GM12878 (cell line): ENCODE measurements at regions not wholly inside any gene's neighbourhood (a gene's known extent, or its start where the extent isn't known, plus 50 kb on each side); places are given as distances from the start of the nearest gene placed in this dataset.

Experiments
- ATAC-seq: fragments of 200-7000 bp; cut with Tn5 transposase; 3 replicates; pipeline ENCODE4 v1.9.1; 2020; ENCODE audit warnings: mild to moderate bottlenecking, moderate library complexity
- BruUV-seq: library from RNA; stranded (reverse); fragments of 400-500 nt; replicated peaks from 2 replicates; lab custom pipeline; 2021; lab: Mats Ljungman, UMichigan
- CTCF ChIA-PET: fragments of 300-600 bp; sonication (Branson Sonifier 250); formaldehyde crosslinking; extraction: SDS; loops from one replicate; lab custom pipeline; 2021; ENCODE audit warnings: inconsistent platforms; lab: Yijun Ruan, JAX
- POLR2A ChIA-PET: fragments of 350-600 bp; formaldehyde crosslinking; extraction: SDS; loops from one replicate; lab custom pipeline; 2021; ENCODE audit warnings: inconsistent platforms; lab: Charles Lee
- RAD21 ChIA-PET: fragments of 300-600 bp; sonication (Branson Sonifier 250); formaldehyde crosslinking; loops from one replicate; lab custom pipeline; 2023; ENCODE audit warnings: antibody characterized with exemption; ENCODE audit not compliant: unreplicated experiment; lab: Charles Lee
- SMC1A ChIA-PET: fragments of 300-600 bp; sonication (Branson Sonifier 250); formaldehyde crosslinking; loops from one replicate; lab custom pipeline; 2023; ENCODE audit not compliant: unreplicated experiment, uncharacterized antibody; lab: Charles Lee
- DNase-seq: peaks from one replicate; pipeline ENCODE4 v3.0.0-alpha.2; 2011; ENCODE audit warnings: low read depth, low spot score
- FAIRE-seq: peaks from 3 replicates; lab custom pipeline; 2011; peaks lifted over from hg19 to GRCh38; lab: Jason Lieb, UNC
- H2AFZ ChIP-seq: 2 replicates; pipeline ENCODE4 v1.6.0; 2011; ENCODE audit warnings: low read depth, low read length, control low read depth; ENCODE audit not compliant: control insufficient read depth
- H3K27ac ChIP-seq: 2 replicates; pipeline ENCODE4 v1.5.1; 2011; ENCODE audit warnings: control low read depth; ENCODE audit not compliant: control insufficient read depth, insufficient read depth
- H3K27me3 ChIP-seq, 2 experiments: replicated peaks in 1 of 2; 2 replicates each; pipeline versions ENCODE4 v1.6.0 to v1.6.1; 2011; ENCODE audit warnings: low read length in 1 of 2; ENCODE audit not compliant: control insufficient read depth in 2 of 2, insufficient read depth in 2 of 2
- H3K36me3 ChIP-seq, 2 experiments: 2 replicates each; pipeline ENCODE4 v1.5.1; 2011; ENCODE audit warnings: low read length in 1 of 2; ENCODE audit not compliant: control insufficient read depth in 2 of 2, insufficient read depth in 2 of 2
- H3K4me1 ChIP-seq: 2 replicates; pipeline ENCODE4 v1.6.1; 2011; ENCODE audit warnings: mild to moderate bottlenecking, low read length, moderate library complexity, mixed read lengths; ENCODE audit not compliant: control insufficient read depth, insufficient read depth
- H3K4me2 ChIP-seq: 2 replicates; pipeline ENCODE4 v1.6.0; 2011; ENCODE audit warnings: control low read depth; ENCODE audit not compliant: control insufficient read depth, insufficient read depth
- H3K4me3 ChIP-seq: fragments of 200-600 bp; sonication (generic); 2 replicates; pipeline ENCODE4 v1.5.1; 2016
- H3K79me2 ChIP-seq: 2 replicates; pipeline ENCODE4 v1.6.0; 2011; ENCODE audit warnings: low read length; ENCODE audit not compliant: control insufficient read depth, insufficient read depth
- H3K9ac ChIP-seq: 2 replicates; pipeline ENCODE4 v1.8.0; 2011; ENCODE audit warnings: low read length, control low read depth, mixed read lengths; ENCODE audit not compliant: control insufficient read depth, insufficient read depth
- H3K9me3 ChIP-seq: replicated peaks from 3 replicates; pipeline ENCODE4 v1.5.1; 2011; ENCODE audit warnings: mild to moderate bottlenecking, low read length; ENCODE audit not compliant: control insufficient read depth, insufficient read depth
- H4K20me1 ChIP-seq: 2 replicates; pipeline ENCODE4 v1.6.0; 2011; ENCODE audit not compliant: control insufficient read depth, insufficient read depth
- EP300 ChIP-seq, 2 experiments: fragments of 150-350 bp in 1 of 2; IDR thresholded peaks; 2 replicates each; pipeline ENCODE4 v1.6.1; 2011 to 2012; ENCODE audit warnings: low read depth in 2 of 2, low read length in 2 of 2, borderline replicate concordance in 1 of 2, improper control_type of control experiment in 1 of 2, inconsistent platforms in 1 of 2; ENCODE audit not compliant: control insufficient read depth in 1 of 2
- GATAD2B ChIP-seq: fragments of 450-650 bp; conservative IDR thresholded peaks from 2 replicates; pipeline ENCODE4 v1.6.1; 2017; ENCODE audit warnings: low read depth, mild to moderate bottlenecking, moderate library complexity
- SUPT20H ChIP-seq: IDR thresholded peaks from 2 replicates; pipeline ENCODE4 v1.6.1; 2011; ENCODE audit warnings: low read depth, mild to moderate bottlenecking, low read length, moderate library complexity, borderline replicate concordance; ENCODE audit not compliant: control insufficient read depth
- WGBS: methylation state at CpG from one replicate; pipeline ENCODE4 v1.1.6; 2016; ENCODE audit warnings: low lambda C conversion rate; ENCODE audit not compliant: insufficient replicate concordance, insufficient coverage; ENCODE audit errors: missing lambda C conversion rate; 5-methylcytosine and 5-hydroxymethylcytosine counted together
- in situ Hi-C: fragments of 300-500 bp; cut with MboI; formaldehyde crosslinking; loops from 9 replicates; pipeline ENCODE4 v1.14.3; 2018; ENCODE audit warnings: mixed read lengths
- intact Hi-C: fragments of 100-400 bp; cut with micrococcal nuclease; formaldehyde crosslinking; loops from one replicate; pipeline ENCODE4 v1.14.2; 2022; ENCODE audit not compliant: unreplicated experiment
- TF ChIP-seq, protein P1 (sequence below), 3 experiments: IDR thresholded peaks in 2 of 3; conservative IDR thresholded peaks in 1 of 3; 2 replicates each; pipeline ENCODE4 v1.5.1; 2011; ENCODE audit warnings: low read depth in 3 of 3, low read length in 3 of 3, mild to moderate bottlenecking in 3 of 3, control low read depth in 2 of 3, moderate library complexity in 2 of 3, inconsistent platforms in 1 of 3, mixed read lengths in 1 of 3; ENCODE audit not compliant: control insufficient read depth in 2 of 3, insufficient read depth in 1 of 3; ENCODE audit errors: extremely low read depth in 1 of 3

- no peak overlapping the region for H3K27ac ChIP-seq
- DNase-seq (no peak), ATAC-seq (no peak), FAIRE-seq (no peak)
- SMC1A ChIA-PET = interaction anchor here (0.8 kb wide), 1 partner anchor 16 kb away, joined by 3 read pairs; no protein-coding TSS in a partner anchor
- intact Hi-C loops = no loop called here
- POLR2A ChIA-PET = no interaction called here
- no peak overlapping the region for H3K4me3 ChIP-seq
- CTCF ChIA-PET = interaction anchor here (1.4 kb wide), 1 partner anchor 8 kb away, joined by 3 read pairs; no protein-coding TSS in a partner anchor
- H3K9ac ChIP-seq = no peak overlapping the region
- no TSS peak for BruUV-seq
- H2AFZ ChIP-seq = no peak overlapping the region
- TF ChIP-seq GATAD2B = no peak
- TF ChIP-seq, all 136 proteins: peak for 0
- in situ Hi-C loops = no loop called here
- Histone ChIP-seq H3K79me2 (no peaks in the 10 kb centered on the region), H3K36me3 (no peaks in the 10 kb centered on the region), H3K27me3 (peaks cover 0 to 2% of the 10 kb centered on the region in 2 experiments; a peak in 2 of 4 replicates), H3K9me3 (no peaks in the 10 kb centered on the region; the same call in 2 of the 3 replicates), H4K20me1 (no peaks in the 10 kb centered on the region), H3K4me1 (no peaks in the 10 kb centered on the region), H3K4me2 (no peak overlapping the region)
- 0% methylated on average over 1 of the region's 1 CpG for WGBS
- RAD21 ChIA-PET = no interaction called here
These were observed 121.6 kb upstream of the RALGAPA2 start for GRCh38 chr20:20834008-20834407.

DNA sequence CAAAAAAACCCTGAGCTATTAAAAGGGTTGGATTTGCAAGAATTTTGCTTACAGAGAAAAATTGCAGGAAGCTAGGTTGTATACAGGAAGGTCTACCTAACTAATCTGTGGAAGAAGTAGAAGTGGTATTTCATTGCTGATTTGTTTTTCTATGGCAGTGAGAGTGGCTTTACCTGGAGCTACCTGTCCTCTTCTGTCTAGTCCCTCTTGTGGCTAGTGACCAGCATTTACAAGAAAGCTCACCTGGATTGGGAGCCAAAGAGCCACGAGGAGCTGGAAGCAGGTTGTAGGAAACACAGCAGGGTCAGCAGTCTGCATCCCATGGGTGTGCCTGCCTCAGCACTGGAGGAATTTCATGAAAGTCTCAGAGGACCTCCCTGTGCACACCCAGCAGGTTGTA lies 120.3 kb upstream of the RALGAPA2 start:
- ATAC-seq = no peak
- no peak overlapping the region for H3K27ac ChIP-seq
- no peak for TF ChIP-seq EP300 (IDR thresholded peaks at IDR 0.05; ENCODE audit: borderline replicate concordance in 1 of 2, control insufficient read depth in 1 of 2, low read depth in 2 of 2, low read length in 2 of 2)
- TF ChIP-seq, protein P1, sequence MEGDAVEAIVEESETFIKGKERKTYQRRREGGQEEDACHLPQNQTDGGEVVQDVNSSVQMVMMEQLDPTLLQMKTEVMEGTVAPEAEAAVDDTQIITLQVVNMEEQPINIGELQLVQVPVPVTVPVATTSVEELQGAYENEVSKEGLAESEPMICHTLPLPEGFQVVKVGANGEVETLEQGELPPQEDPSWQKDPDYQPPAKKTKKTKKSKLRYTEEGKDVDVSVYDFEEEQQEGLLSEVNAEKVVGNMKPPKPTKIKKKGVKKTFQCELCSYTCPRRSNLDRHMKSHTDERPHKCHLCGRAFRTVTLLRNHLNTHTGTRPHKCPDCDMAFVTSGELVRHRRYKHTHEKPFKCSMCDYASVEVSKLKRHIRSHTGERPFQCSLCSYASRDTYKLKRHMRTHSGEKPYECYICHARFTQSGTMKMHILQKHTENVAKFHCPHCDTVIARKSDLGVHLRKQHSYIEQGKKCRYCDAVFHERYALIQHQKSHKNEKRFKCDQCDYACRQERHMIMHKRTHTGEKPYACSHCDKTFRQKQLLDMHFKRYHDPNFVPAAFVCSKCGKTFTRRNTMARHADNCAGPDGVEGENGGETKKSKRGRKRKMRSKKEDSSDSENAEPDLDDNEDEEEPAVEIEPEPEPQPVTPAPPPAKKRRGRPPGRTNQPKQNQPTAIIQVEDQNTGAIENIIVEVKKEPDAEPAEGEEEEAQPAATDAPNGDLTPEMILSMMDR (IDR thresholded peaks at IDR 0.05 in 2 of 3, conservative IDR thresholded peaks at IDR 0.05 in 1 of 3; ENCODE audit: control insufficient read depth in 2 of 3, extremely low read depth in 1 of 3, insufficient read depth in 1 of 3, low read depth in 3 of 3, low read length in 3 of 3) = no peak
- no peak for TF ChIP-seq SUPT20H
- H2AFZ ChIP-seq = no peak overlapping the region
- no peak for FAIRE-seq
- no peaks in the 10 kb centered on the region for H3K4me1 ChIP-seq
- H4K20me1 ChIP-seq = no peaks in the 10 kb centered on the region
- H3K4me3 ChIP-seq = no peak overlapping the region
- POLR2A ChIA-PET = no interaction called here
- H3K36me3 ChIP-seq = no peaks in the 10 kb centered on the region
- H3K9ac ChIP-seq = no peak overlapping the region
- no peak overlapping the region for H3K4me2 ChIP-seq
- 0% methylated on average over 1 of the region's 1 CpG for WGBS
- BruUV-seq = no TSS peak
- intact Hi-C loops = no loop called here
- SMC1A ChIA-PET = no interaction called here
- in situ Hi-C loops = no loop called here
- no peaks in the 10 kb centered on the region for H3K79me2 ChIP-seq
- H3K27me3 ChIP-seq = peaks cover 0 to 2% of the 10 kb centered on the region in 2 experiments; a peak in 2 of 4 replicates
- CTCF ChIA-PET = interaction anchor here (1.0 to 1.4 kb wide), 4 partner anchors 7 to 160 kb away, joined by 3 to 4 read pairs (median 3); no protein-coding TSS in a partner anchor
- H3K9me3 ChIP-seq = no peaks in the 10 kb centered on the region; the same call in 2 of the 3 replicates
- RAD21 ChIA-PET = no interaction called here
- no peak for DNase-seq
